ENCODE measurements at regions not wholly inside any gene's neighbourhood (a gene's known extent, or its start where the extent isn't known, plus 50 kb on each side); places are given as distances from the start of the nearest gene placed in this dataset.
"Not testable (repeated sequence)": the region's sequence is repeated elsewhere in the genome, so short reads cannot be mapped to it uniquely, and the experiment has no call there.

DNA sequence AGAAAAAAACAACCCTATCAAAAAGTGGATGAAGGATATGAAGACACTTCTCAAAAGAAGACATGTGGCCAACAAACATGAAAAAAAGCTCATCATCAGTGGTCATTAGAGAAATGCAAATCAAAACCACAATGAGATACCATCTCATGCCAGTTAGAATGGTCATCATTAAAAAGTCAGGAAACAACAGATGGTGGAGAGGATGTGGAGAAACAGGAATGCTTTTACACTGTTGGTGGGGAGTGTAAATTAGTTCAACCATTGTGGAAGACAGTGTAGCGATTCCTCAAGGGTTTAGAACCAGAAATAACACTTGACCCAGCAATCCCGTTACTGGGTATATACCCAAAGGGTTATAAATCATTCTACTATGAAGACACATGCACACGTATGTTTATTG lies 124.0 kb upstream of the PRICKLE1 start:
- TF ChIP-seq, protein P1, sequence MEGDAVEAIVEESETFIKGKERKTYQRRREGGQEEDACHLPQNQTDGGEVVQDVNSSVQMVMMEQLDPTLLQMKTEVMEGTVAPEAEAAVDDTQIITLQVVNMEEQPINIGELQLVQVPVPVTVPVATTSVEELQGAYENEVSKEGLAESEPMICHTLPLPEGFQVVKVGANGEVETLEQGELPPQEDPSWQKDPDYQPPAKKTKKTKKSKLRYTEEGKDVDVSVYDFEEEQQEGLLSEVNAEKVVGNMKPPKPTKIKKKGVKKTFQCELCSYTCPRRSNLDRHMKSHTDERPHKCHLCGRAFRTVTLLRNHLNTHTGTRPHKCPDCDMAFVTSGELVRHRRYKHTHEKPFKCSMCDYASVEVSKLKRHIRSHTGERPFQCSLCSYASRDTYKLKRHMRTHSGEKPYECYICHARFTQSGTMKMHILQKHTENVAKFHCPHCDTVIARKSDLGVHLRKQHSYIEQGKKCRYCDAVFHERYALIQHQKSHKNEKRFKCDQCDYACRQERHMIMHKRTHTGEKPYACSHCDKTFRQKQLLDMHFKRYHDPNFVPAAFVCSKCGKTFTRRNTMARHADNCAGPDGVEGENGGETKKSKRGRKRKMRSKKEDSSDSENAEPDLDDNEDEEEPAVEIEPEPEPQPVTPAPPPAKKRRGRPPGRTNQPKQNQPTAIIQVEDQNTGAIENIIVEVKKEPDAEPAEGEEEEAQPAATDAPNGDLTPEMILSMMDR (IDR thresholded peaks at IDR 0.05): not testable (repeated sequence)
- not testable (repeated sequence) for TF ChIP-seq POLR2A (IDR thresholded peaks at IDR 0.05)

All from Peyer's patch (tissue), 4 donors.